Muscle of leg (tissue), 3 donors: ENCODE measurements at regions not wholly inside any gene's neighbourhood (a gene's known extent, or its start where the extent isn't known, plus 50 kb on each side); places are given as distances from the start of the nearest gene placed in this dataset.
A peak's percentile ranks its signal among the peaks of the same experiment; 100 is the strongest.

Source experiments
- DNase-seq: peaks from one replicate; pipeline ENCODE4 v3.0.0; 2013
- H3K27ac ChIP-seq: one replicate; pipeline ENCODE4 v1.5.1; 2013; ENCODE audit warnings: mild to moderate bottlenecking, low read length, control low read depth
- H3K27me3 ChIP-seq: one replicate; pipeline ENCODE4 v1.6.1; 2013; ENCODE audit warnings: low read length; ENCODE audit not compliant: control insufficient read depth, insufficient read depth
- H3K36me3 ChIP-seq: one replicate; pipeline ENCODE4 v1.6.1; 2013; ENCODE audit warnings: low read length; ENCODE audit not compliant: control insufficient read depth, insufficient read depth
- H3K4me1 ChIP-seq: one replicate; pipeline ENCODE4 v1.6.1; 2013; ENCODE audit warnings: low read length; ENCODE audit not compliant: control insufficient read depth, insufficient read depth
- H3K4me3 ChIP-seq: one replicate; pipeline ENCODE4 v1.5.1; 2013; ENCODE audit warnings: low read length, control low read depth
- H3K9me3 ChIP-seq: replicated peaks from 2 replicates; pipeline ENCODE4 v1.6.1; 2013; ENCODE audit warnings: low read depth, low read length; ENCODE audit not compliant: control insufficient read depth
- WGBS: methylation state at CpG from one replicate; pipeline ENCODE4 v1.1.5; 2013; ENCODE audit warnings: missing lambda C conversion rate; ENCODE audit not compliant: insufficient coverage; 5-methylcytosine and 5-hydroxymethylcytosine counted together

DNA sequence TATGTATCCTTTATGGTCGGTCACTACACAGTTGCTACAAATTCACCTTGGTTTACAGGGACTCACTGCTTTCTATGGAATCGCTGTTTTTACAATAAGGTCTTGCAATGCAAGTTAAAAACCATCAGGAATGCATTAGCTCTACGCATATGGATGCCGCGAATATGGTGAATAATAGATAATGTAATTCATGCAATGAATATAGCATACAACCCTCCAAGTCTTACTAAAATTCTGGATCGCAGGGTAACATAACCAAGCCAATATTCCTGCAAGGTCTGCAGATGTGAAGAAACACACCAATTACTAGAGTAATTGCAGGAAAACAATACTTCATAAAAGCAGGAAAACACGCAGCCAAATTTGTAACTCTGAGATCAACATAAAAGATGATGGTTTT is 75.6 kb upstream of the BACE2 start:
- no peak overlapping the region for H3K4me3 ChIP-seq
- peak; percentile 80 for DNase-seq
- H3K27me3 ChIP-seq = no peaks in the 10 kb centered on the region
- H3K27ac ChIP-seq = peak overlapping the region; percentile 68
- no peaks in the 10 kb centered on the region for H3K9me3 ChIP-seq
- H3K36me3 ChIP-seq = no peaks in the 10 kb centered on the region
- no CpG with 5 or more reads among the region's 7 CpGs for whole genome bisulfite sequencing
- peaks cover 21% of the 10 kb centered on the region for H3K4me1 ChIP-seq

DNA sequence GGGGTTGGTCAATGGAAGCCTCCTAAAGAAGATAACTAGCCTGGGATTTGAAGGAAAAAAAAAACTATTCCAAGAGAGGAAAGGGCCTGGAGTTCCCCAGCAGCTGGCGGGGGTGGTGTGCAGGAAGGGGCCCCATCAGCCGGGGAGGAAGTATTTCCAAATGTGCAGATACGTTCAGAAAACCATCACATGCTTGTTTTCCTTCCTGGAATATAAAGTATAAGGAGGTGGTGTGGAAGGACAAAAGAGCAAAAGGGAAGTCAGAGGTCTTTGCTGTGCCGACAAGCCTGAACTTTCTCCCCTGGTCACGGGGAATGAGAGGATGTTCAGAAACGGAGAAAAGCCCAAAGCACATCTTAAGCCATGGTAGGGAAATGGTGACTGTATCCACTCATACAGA is 72.0 kb upstream of the BACE2 start:
- H3K4me3 ChIP-seq = no peak overlapping the region
- 62% methylated on average over 4 of the region's 6 CpGs for WGBS

DNA sequence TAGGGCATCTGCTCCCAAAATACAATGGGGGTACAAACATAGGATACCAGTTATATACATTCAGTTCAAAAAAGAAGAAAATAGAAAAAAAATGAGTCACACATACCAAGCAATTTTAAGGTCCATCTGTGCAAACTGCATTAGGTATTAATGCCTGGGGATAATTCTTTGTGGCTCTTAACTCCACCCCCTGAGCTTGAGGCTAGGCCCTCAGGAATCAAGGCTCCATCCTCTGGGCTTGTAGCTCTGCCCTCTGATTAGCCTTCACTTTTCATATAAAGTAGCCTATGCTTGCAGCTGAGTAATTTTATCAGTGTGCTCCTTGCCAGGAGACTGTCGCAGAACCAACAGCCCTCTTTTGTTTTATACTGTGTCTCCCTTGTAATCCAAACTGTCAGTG is 69.9 kb upstream of the BACE2 start:
- Histone ChIP-seq H3K9me3 (peaks cover 3% of the 10 kb centered on the region), H3K27ac (no peak overlapping the region), H3K4me3 (no peak overlapping the region), H3K27me3 (no peaks in the 10 kb centered on the region), H3K4me1 (peaks cover 13% of the 10 kb centered on the region), H3K36me3 (no peaks in the 10 kb centered on the region)
- no peak for DNase-seq
- no CpG with 5 or more reads among the region's 1 CpG for WGBS

More for the DNA sequence above, 72.0 kb upstream of the BACE2 start:
- Histone ChIP-seq H3K27ac (no peak overlapping the region), H3K27me3 (no peaks in the 10 kb centered on the region), H3K9me3 (peaks cover 3% of the 10 kb centered on the region), H3K36me3 (no peaks in the 10 kb centered on the region), H3K4me1 (peaks cover 11% of the 10 kb centered on the region)
- DNase-seq = peak; percentile 70

DNA sequence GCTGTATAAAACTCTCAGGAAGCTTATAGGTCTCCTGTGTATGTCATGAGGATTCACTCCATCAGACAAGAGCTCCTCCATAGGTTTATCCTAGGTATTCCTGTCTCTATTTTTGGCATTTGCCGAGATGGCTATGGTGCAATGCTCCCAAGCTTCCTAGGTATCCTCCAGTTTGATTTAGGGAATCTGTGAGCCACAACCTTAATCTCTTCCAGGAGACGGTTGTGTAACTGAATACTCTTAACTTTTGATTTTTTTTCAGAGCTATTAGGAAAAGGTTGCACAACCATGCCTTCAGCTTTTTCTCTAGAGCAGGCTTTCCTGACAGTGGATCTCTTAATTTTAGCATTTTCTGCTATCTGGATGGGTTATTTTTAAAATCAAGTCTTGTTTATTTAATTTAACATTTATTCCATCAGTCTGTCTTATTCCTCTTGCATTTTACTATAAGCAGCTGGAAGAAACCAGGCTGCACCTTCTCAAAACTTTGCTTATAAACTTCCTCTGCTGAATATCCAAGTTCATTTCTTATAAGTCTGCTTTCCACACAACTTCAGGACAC is 69.4 kb upstream of the BACE2 start:
- no peaks in the 10 kb centered on the region for H3K27me3 ChIP-seq
- 0% methylated on average over 1 of the region's 2 CpGs for WGBS

DNA sequence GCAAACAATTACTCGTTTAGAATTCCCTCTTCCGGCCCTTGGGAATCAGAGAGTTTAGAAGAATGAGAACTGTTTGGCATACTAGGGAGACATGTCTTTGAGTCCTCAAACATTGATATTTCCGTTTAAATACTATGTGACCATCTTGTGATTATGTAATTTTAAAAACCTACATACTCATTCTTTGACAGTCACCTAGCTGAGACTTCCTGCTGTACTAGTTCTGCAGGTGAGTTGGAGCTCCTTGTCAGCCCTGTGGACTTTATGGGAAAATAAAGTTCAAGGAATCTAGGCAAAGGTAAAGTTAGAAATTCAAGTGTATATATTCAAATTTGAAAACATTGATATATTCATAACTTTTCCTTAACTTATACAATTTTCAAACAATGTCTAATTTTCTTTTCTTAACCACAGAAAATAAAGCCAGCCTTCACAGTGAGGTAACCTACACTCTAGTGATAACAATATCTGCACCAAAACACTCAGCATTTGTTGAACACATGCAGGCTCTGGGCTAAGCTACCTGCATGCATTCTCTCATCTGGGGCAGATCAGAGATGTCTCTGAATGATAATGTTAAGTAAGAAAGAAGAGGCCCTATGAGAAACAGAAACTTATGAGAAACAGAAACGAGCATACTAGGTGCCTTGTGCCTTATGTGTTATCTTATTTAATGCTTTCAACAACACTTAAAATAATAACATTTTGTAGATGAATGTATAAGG is 67.0 kb upstream of the BACE2 start:
- Histone ChIP-seq H3K9me3 (peaks cover 3% of the 10 kb centered on the region), H3K4me1 (peaks cover 13% of the 10 kb centered on the region), H3K4me3 (no peak overlapping the region), H3K36me3 (no peaks in the 10 kb centered on the region), H3K27me3 (no peaks in the 10 kb centered on the region), H3K27ac (no peak overlapping the region)
- WGBS = no CpG with 5 or more reads among the region's 4 CpGs
- no peak for DNase-seq

More for the DNA sequence above, 69.4 kb upstream of the BACE2 start:
- Histone ChIP-seq H3K9me3 (peaks cover 3% of the 10 kb centered on the region), H3K4me1 (peaks cover 13% of the 10 kb centered on the region), H3K36me3 (no peaks in the 10 kb centered on the region), H3K27ac (no peak overlapping the region), H3K4me3 (no peak overlapping the region)
- DNase-seq = no peak

DNA sequence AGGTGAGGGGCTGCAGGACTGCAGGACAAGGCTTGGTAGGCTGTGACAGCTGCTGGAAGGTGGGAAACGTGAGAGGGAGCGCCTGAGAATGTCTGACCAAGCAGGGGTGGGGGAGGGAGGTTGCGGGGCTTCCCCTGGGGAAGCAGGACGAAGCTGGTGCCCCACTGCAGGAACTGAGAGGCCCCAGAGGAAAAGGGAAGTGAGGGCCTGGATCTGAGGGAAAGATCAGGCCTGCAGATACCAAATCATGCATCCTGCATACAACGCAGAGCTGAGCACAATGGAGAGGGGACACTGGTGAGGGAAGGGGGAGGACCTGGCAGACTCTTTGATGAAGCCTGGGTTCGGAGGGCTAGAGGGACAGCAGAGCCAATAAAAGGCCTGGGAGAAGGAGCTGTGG is 65.7 kb upstream of the BACE2 start:
- no peak overlapping the region for H3K27ac ChIP-seq
- H3K4me3 ChIP-seq = no peak overlapping the region
- peaks cover 3% of the 10 kb centered on the region for H3K9me3 ChIP-seq
- peak; percentile 59 for DNase-seq
- 17% methylated on average over 4 of the region's 6 CpGs for WGBS
- peaks cover 9% of the 10 kb centered on the region for H3K4me1 ChIP-seq
- no peaks in the 10 kb centered on the region for H3K36me3 ChIP-seq
- no peaks in the 10 kb centered on the region for H3K27me3 ChIP-seq

DNA sequence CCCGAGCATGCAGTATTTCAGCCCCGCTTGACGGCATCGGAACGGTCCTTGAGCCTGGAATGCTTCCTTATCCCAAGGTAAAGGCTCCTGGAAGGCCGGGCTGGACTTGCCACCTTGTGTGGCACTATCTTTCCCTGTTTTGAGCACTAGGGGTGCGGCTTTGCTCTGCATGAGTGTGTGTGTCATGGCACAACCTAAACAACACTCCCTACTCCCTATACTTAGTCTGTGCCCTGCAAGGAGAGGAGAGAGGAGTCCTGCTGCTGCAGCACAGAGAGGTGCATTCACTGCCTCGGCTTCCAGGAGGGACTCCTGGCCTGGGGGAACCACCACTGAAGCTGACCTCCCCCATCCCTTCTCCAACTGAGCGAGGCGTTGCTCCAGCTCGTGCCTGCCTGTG is 60.4 kb upstream of the BACE2 start:
- DNase-seq = no peak
- no peaks in the 10 kb centered on the region for H3K9me3 ChIP-seq
- no peaks in the 10 kb centered on the region for H3K27me3 ChIP-seq
- H3K4me3 ChIP-seq = no peak overlapping the region
- H3K36me3 ChIP-seq = no peaks in the 10 kb centered on the region
- no peak overlapping the region for H3K27ac ChIP-seq
- peaks cover 1% of the 10 kb centered on the region for H3K4me1 ChIP-seq
- 90% methylated on average over 10 of the region's 11 CpGs for WGBS

DNA sequence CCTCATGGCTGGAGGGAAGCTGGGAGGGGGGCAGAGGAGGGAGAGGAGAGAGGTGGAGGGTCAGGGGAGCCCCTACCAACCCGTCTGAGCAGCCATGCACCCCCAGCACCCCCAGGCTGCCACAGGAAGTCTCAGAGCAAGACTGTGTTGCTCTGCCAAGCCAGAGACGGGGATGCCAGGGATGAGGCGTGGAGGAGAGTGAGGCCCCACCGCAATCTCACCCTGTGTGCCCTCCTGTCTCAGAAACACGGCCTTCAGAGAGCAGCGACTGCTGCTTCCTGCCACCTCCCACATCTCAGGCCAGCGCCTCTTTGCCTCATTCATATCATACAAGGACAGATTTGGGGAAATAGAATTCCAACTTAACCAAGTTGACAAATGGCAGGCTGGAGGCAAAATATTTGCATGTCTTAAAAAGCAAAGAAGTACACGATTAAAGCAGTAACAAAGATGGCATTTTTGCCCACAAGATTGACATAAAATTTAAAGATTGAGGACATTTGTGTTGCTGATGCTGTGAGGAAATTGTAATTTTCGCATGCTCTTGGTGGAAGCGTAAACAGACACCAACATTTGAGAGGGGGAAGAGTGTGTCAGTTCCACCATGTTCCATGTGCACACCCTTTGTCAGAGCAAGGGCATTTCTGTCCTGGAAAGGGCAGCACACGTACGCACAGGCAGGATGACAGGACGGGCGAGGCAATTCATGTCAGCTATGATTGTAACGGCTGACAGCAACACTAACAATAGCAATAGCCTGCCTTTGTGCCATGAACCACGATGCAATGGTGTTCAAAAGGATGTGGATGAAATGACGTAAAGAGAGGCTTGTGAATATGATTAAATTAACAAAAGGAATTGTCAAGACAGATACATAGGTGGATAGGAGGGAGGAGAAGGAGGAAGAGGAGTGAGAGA is 59.0 kb upstream of the BACE2 start:
- Histone ChIP-seq H3K36me3 (no peaks in the 10 kb centered on the region), H3K27me3 (no peaks in the 10 kb centered on the region), H3K4me3 (no peak overlapping the region), H3K4me1 (peaks cover 3% of the 10 kb centered on the region), H3K27ac (no peak overlapping the region), H3K9me3 (no peaks in the 10 kb centered on the region)
- WGBS = 78% methylated on average over 7 of the region's 17 CpGs
- DNase-seq = no peak

DNA sequence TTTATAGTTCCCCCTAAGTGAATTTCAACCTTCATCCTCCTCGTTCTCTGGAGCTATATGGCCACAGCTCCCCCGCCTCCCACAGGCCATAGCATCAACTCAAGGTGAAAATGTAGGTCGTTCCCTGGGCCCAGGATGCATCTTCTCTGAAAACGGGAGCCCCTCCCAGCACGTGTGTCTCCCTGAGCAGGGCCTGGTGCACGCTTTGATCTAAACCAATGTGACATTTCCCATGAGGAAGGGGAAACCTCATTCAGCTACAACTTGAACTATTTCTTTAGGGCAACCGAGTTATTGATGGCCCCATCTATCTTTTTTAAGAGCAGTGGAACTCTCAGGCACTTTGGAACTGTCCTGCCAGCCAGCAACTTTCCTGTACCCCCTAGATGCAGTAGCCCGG is 57.8 kb upstream of the BACE2 start:
- Histone ChIP-seq H3K27ac (no peak overlapping the region), H3K4me3 (no peak overlapping the region), H3K4me1 (peaks cover 3% of the 10 kb centered on the region), H3K9me3 (no peaks in the 10 kb centered on the region), H3K36me3 (no peaks in the 10 kb centered on the region), H3K27me3 (no peaks in the 10 kb centered on the region)
- no peak for DNase-seq
- 67% methylated on average over 6 of the region's 8 CpGs for WGBS

DNA sequence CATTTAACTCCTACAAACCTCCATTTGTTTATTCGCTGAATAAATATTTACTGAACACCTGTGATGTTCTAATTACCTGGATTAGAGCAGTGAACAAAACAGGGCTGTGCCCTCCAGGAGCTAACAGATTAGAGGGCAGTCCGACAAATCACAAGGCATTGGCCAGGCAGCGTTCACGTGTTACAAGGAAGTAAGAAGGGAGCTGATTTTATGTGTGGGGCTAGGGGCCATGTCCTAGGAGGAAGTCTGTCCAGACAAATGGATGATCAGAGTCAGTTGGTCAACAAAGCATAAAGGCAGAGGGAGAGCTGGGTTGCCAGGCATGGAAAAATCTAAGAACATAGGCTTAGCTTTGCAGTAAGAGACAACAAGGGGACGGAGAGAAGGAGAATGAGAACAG is 57.3 kb upstream of the BACE2 start:
- Histone ChIP-seq H3K4me3 (no peak overlapping the region), H3K36me3 (no peaks in the 10 kb centered on the region), H3K27me3 (no peaks in the 10 kb centered on the region), H3K9me3 (no peaks in the 10 kb centered on the region), H3K4me1 (peaks cover 3% of the 10 kb centered on the region), H3K27ac (no peak overlapping the region)
- DNase-seq = no peak
- WGBS = 89% methylated on average over 4 of the region's 5 CpGs
